GM23338 (cell line): ENCODE measurements at regions not wholly inside any gene's neighbourhood (a gene's known extent, or its start where the extent isn't known, plus 50 kb on each side); places are given as distances from the start of the nearest gene placed in this dataset.

ENCODE experiments used
- ATAC-seq: fragments of 200-7000 bp; cut with Tn5 transposase; 3 replicates; pipeline ENCODE4 v1.9.1; 2020
- DNase-seq: peaks from one replicate; pipeline ENCODE4 v3.0.0-alpha.2; 2015; ENCODE audit warnings: low spot score
- H2AFZ ChIP-seq: fragments of 200-600 bp; sonication (generic); 2 replicates; pipeline ENCODE4 v1.8.0; 2016; ENCODE audit warnings: antibody characterized with exemption, mild to moderate bottlenecking, moderate library complexity
- H3F3A ChIP-seq: fragments of 200-600 bp; sonication (generic); replicated peaks from 2 replicates; pipeline ENCODE4 v1.8.0; 2017; ENCODE audit warnings: antibody characterized with exemption, mixed run types, low read depth
- H3K27ac ChIP-seq: fragments of 200-600 bp; sonication (generic); 2 replicates; pipeline ENCODE4 v1.6.1; 2016; ENCODE audit warnings: low read depth
- H3K27me3 ChIP-seq: fragments of 200-600 bp; sonication (generic); 2 replicates; pipeline ENCODE4 v1.8.0; 2016; ENCODE audit warnings: mild to moderate bottlenecking, mixed run types, moderate library complexity; ENCODE audit not compliant: insufficient read depth
- H3K36me3 ChIP-seq: fragments of 200-600 bp; sonication (generic); 2 replicates; pipeline ENCODE4 v1.8.0; 2016; ENCODE audit warnings: mild to moderate bottlenecking; ENCODE audit not compliant: insufficient read depth
- H3K4me1 ChIP-seq: fragments of 200-600 bp; sonication (generic); 2 replicates; pipeline ENCODE4 v1.8.0; 2016; ENCODE audit warnings: mild to moderate bottlenecking, moderate library complexity; ENCODE audit not compliant: insufficient read depth
- H3K4me2 ChIP-seq: fragments of 200-600 bp; sonication (generic); 2 replicates; pipeline ENCODE4 v1.7.1; 2017; ENCODE audit warnings: mixed run types
- H3K4me3 ChIP-seq: fragments of 200-600 bp; sonication (generic); 2 replicates; pipeline ENCODE4 v1.6.1; 2016; ENCODE audit warnings: mixed run types
- H3K79me2 ChIP-seq: fragments of 200-600 bp; sonication (generic); replicated peaks from 2 replicates; pipeline ENCODE4 v1.8.0; 2017; ENCODE audit warnings: mild to moderate bottlenecking; ENCODE audit not compliant: insufficient read depth
- H3K9me2 ChIP-seq: fragments of 200-600 bp; sonication (generic); 2 replicates; pipeline ENCODE4 v1.8.0; 2017; ENCODE audit not compliant: insufficient read depth
- H4K20me1 ChIP-seq: fragments of 200-600 bp; sonication (generic); replicated peaks from 2 replicates; pipeline ENCODE4 v1.8.0; 2017; ENCODE audit warnings: mild to moderate bottlenecking; ENCODE audit not compliant: insufficient read depth
- H3K27ac Mint-ChIP-seq: 2 replicates; pipeline ENCODE4 v1.8.0; 2020; ENCODE audit warnings: inconsistent platforms, mild to moderate bottlenecking, moderate library complexity, mixed read lengths
- H3K27me3 Mint-ChIP-seq: 3 replicates; pipeline ENCODE4 v1.8.0; 2022; ENCODE audit warnings: low read depth, mild to moderate bottlenecking, moderate library complexity, mixed read lengths, inconsistent platforms; ENCODE audit not compliant: insufficient read depth, poor library complexity
- H3K36me3 Mint-ChIP-seq: 3 replicates; pipeline ENCODE4 v1.8.0; 2021; ENCODE audit warnings: low read depth, mild to moderate bottlenecking, inconsistent platforms, moderate library complexity, mixed read lengths
- H3K4me1 Mint-ChIP-seq: 3 replicates; pipeline ENCODE4 v1.8.0; 2020; ENCODE audit warnings: mild to moderate bottlenecking, inconsistent platforms, mixed read lengths
- H3K4me3 Mint-ChIP-seq: 3 replicates; pipeline ENCODE4 v1.8.0; 2021; ENCODE audit warnings: moderate library complexity, mild to moderate bottlenecking, inconsistent platforms, mixed read lengths
- H3K9me3 Mint-ChIP-seq: 3 replicates; pipeline ENCODE4 v1.8.0; 2020; ENCODE audit warnings: moderate library complexity, mild to moderate bottlenecking, inconsistent platforms, mixed read lengths
- ETS1 ChIP-seq: IDR thresholded peaks from 2 replicates; pipeline ENCODE4 v1.6.1; 2016; ENCODE audit warnings: antibody characterized with exemption
- JUNB ChIP-seq: IDR thresholded peaks from one replicate; pipeline ENCODE4 v1.6.1; 2016; ENCODE audit warnings: antibody characterized with exemption; ENCODE audit not compliant: unreplicated experiment
- POLR2AphosphoS5 ChIP-seq: IDR thresholded peaks from 2 replicates; pipeline ENCODE4 v1.6.1; 2016; ENCODE audit warnings: antibody characterized with exemption, low read depth
- REST ChIP-seq: IDR thresholded peaks from one replicate; pipeline ENCODE4 v1.6.1; 2018; ENCODE audit warnings: antibody characterized with exemption; ENCODE audit not compliant: unreplicated experiment
- ZNF114 ChIP-seq: fragments of 250-450 bp; sonication (Bioruptor Pico); IDR thresholded peaks from 2 replicates; pipeline ENCODE4 v1.5.0; 2020; ENCODE audit warnings: mild to moderate bottlenecking, moderate library complexity
- ZNF331 ChIP-seq: fragments of 250-450 bp; sonication (Bioruptor Pico); IDR thresholded peaks from 2 replicates; pipeline ENCODE4 v1.5.0; 2020; ENCODE audit warnings: low read depth, mild to moderate bottlenecking, moderate library complexity
- ZNF462 ChIP-seq: fragments of 250-450 bp; sonication (Bioruptor Pico); IDR thresholded peaks from 2 replicates; pipeline ENCODE4 v1.5.0; 2020; ENCODE audit warnings: mild to moderate bottlenecking, moderate library complexity

GRCh38 chr17:79368521-79368920 is 242.3 kb downstream of the RBFOX3 start:
- H3K4me2 ChIP-seq = no peak overlapping the region
- no peak overlapping the region for H2AFZ ChIP-seq
- H3F3A ChIP-seq = no peaks in the 10 kb centered on the region
- H3K4me1 ChIP-seq = no peaks in the 10 kb centered on the region
- H3K4me1 Mint-ChIP-seq = peaks cover 15% of the 10 kb centered on the region
- H3K4me3 Mint-ChIP-seq = no peak overlapping the region
- peaks cover 15% of the 10 kb centered on the region for H3K27me3 Mint-ChIP-seq
- H3K79me2 ChIP-seq = no peaks in the 10 kb centered on the region
- H3K27me3 ChIP-seq = no peaks in the 10 kb centered on the region
- no peaks in the 10 kb centered on the region for H3K36me3 Mint-ChIP-seq
- H4K20me1 ChIP-seq = no peaks in the 10 kb centered on the region
- no peak overlapping the region for H3K27ac Mint-ChIP-seq
- no peaks in the 10 kb centered on the region for H3K9me3 Mint-ChIP-seq
- no peaks in the 10 kb centered on the region for H3K36me3 ChIP-seq
- no peak for ATAC-seq
- no peak overlapping the region for H3K4me3 ChIP-seq
- no peak for TF ChIP-seq REST
- TF ChIP-seq JUNB = no peak
- no peak for TF ChIP-seq ETS1
- TF ChIP-seq POLR2AphosphoS5 = no peak
- TF ChIP-seq ZNF331 (CRISPR knock-in tag) = no peak
- TF ChIP-seq ZNF114 (CRISPR knock-in tag) = no peak
- no peak for TF ChIP-seq ZNF462 (CRISPR knock-in tag)
- no peak for DNase-seq
- no peak overlapping the region for H3K27ac ChIP-seq
- no peaks in the 10 kb centered on the region for H3K9me2 ChIP-seq
